ENCODE measurements at regions not wholly inside any gene's neighbourhood (a gene's known extent, or its start where the extent isn't known, plus 50 kb on each side); places are given as distances from the start of the nearest gene placed in this dataset.

DNA sequence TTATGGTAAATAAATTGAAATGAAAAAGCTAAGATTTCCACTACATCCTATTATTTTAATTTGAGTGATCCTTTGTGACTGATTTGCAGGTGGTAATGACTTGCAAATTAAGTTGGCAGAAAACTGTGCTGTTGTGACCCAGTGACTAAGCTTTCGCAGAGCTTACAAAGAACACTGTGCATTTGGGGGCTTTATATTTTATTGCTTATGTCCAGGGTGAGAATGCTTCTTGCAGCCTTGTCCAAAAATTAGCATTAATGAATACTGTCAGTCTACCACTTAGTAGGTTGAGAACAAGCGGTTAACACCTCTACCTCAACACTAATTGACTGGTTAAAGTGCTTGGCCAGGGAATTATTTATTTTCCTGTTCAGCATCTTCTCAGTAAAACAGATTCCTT lies 991.3 kb upstream of the DIAPH2 start:
- Histone ChIP-seq H3K4me3 (no peak overlapping the region), H3K4me1 (no peaks in the 10 kb centered on the region), H3K9me3 (no peaks in the 10 kb centered on the region), H3K27ac (no peak overlapping the region), H3K36me3 (no peaks in the 10 kb centered on the region), H3K27me3 (no peaks in the 10 kb centered on the region)
- TF ChIP-seq CTCF (IDR thresholded peaks at IDR 0.05), result no peak
- no peak for DNase-seq (ENCODE audit: low spot score)

DNA sequence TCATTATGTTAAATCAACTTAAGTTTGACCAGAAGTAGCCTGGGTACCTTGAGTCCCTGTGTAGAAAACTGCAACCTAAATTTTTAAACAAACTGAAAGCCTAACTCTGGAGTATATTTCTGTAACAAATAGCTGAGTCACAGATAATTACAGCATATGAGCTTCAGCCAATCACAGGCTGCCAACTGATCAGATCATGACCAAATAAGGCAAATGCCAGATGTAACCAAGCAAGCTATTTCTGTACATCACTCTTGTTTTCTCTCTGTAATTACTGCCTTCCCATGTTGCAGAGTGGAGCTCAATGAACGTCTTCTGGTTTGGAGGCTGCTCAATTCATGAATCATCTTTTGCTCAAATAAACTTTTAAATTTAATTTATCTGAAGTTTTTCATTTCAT lies 980.9 kb upstream of the DIAPH2 start:
- DNase-seq (ENCODE audit: low spot score), result no peak
- Histone ChIP-seq H3K27ac (no peak overlapping the region), H3K4me1 (no peaks in the 10 kb centered on the region), H3K4me3 (no peak overlapping the region), H3K27me3 (no peaks in the 10 kb centered on the region), H3K36me3 (no peaks in the 10 kb centered on the region), H3K9me3 (no peaks in the 10 kb centered on the region)
- no peak for TF ChIP-seq CTCF (IDR thresholded peaks at IDR 0.05)

GRCh38 chrX:95716841-95717240 lies 967.8 kb upstream of the DIAPH2 start:
- no peaks in the 10 kb centered on the region for H3K36me3 ChIP-seq
- no peak for DNase-seq (ENCODE audit: low spot score)
- H3K27me3 ChIP-seq, result no peaks in the 10 kb centered on the region
- TF ChIP-seq CTCF (IDR thresholded peaks at IDR 0.05), result no peak
- H3K9me3 ChIP-seq, result no peaks in the 10 kb centered on the region
- no peaks in the 10 kb centered on the region for H3K4me1 ChIP-seq
- H3K27ac ChIP-seq, result no peak overlapping the region
- no peak overlapping the region for H3K4me3 ChIP-seq

DNA sequence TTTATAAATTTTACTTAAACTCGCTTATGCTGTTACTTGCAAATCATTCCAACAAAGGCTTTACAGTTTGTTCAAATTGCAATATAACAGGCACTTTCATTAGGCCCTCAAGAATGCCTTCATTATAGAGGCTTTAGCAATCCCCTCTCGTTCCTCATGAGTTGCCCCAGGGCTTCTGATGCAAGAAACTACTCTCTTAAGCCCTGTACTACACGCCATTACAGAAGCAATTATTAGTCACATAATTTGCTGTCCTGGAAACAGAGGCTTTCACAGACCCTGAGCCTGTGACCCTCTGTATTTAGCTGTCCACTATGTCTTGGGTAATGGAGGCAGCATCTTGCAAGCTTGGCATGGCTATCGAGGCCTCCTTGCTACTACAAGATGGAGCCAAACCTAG lies 965.9 kb upstream of the DIAPH2 start:
- no peak for TF ChIP-seq CTCF (IDR thresholded peaks at IDR 0.05)
- Histone ChIP-seq H3K4me1 (no peaks in the 10 kb centered on the region), H3K9me3 (no peaks in the 10 kb centered on the region), H3K27ac (no peak overlapping the region), H3K36me3 (no peaks in the 10 kb centered on the region), H3K4me3 (no peak overlapping the region), H3K27me3 (no peaks in the 10 kb centered on the region)
- no peak for DNase-seq (ENCODE audit: low spot score)

- Histone ChIP-seq H3K4me1 (no peaks in the 10 kb centered on the region), H3K27ac (no peak overlapping the region), H3K4me3 (no peak overlapping the region), H3K9me3 (no peaks in the 10 kb centered on the region), H3K36me3 (no peaks in the 10 kb centered on the region), H3K27me3 (no peaks in the 10 kb centered on the region)
- TF ChIP-seq CTCF (IDR thresholded peaks at IDR 0.05), result no peak
- no peak for DNase-seq (ENCODE audit: low spot score)
Observed at GRCh38 chrX:95721011-95721410, 963.6 kb upstream of the DIAPH2 start.

- Histone ChIP-seq H3K36me3 (no peaks in the 10 kb centered on the region), H3K4me3 (no peak overlapping the region), H3K27me3 (no peaks in the 10 kb centered on the region), H3K9me3 (no peaks in the 10 kb centered on the region), H3K4me1 (no peaks in the 10 kb centered on the region), H3K27ac (no peak overlapping the region)
- DNase-seq (ENCODE audit: low spot score), result no peak
- TF ChIP-seq CTCF (IDR thresholded peaks at IDR 0.05), result no peak
Observed at GRCh38 chrX:95728446-95728845, 956.2 kb upstream of the DIAPH2 start.

Data from right atrium auricular region (tissue), 2 donors.